Subcutaneous abdominal adipose tissue (tissue), 5 donors: ENCODE measurements at regions not wholly inside any gene's neighbourhood (a gene's known extent, or its start where the extent isn't known, plus 50 kb on each side); places are given as distances from the start of the nearest gene placed in this dataset.
"Not testable (repeated sequence)": the region's sequence is repeated elsewhere in the genome, so short reads cannot be mapped to it uniquely, and the experiment has no call there.

Experiments
- H3K27ac ChIP-seq: one replicate; pipeline ENCODE4 v1.7.0; 2013; ENCODE audit warnings: low read depth, mild to moderate bottlenecking, inconsistent platforms, low read length, moderate library complexity
- H3K27me3 ChIP-seq, 5 donors: one replicate each; pipeline ENCODE4 v1.7.0; 2013; ENCODE audit warnings: low read length in 5 of 5, inconsistent platforms in 1 of 5; ENCODE audit not compliant: control insufficient read depth in 5 of 5, insufficient read depth in 4 of 5
- H3K36me3 ChIP-seq, 5 donors: one replicate each; pipeline ENCODE4 v1.7.0; 2013; ENCODE audit warnings: low read length in 5 of 5; ENCODE audit not compliant: control insufficient read depth in 5 of 5, insufficient read depth in 5 of 5
- H3K4me1 ChIP-seq, 5 donors: one replicate each; pipeline ENCODE4 v1.7.0; 2013; ENCODE audit warnings: low read length in 5 of 5, mild to moderate bottlenecking in 3 of 5, moderate library complexity in 1 of 5; ENCODE audit not compliant: control insufficient read depth in 5 of 5, insufficient read depth in 5 of 5
- H3K4me3 ChIP-seq, 5 donors: one replicate each; pipeline ENCODE4 v1.7.0; 2013; ENCODE audit warnings: low read length in 5 of 5, low read depth in 1 of 5
- H3K9ac ChIP-seq, 5 donors: one replicate each; pipeline ENCODE4 v1.7.0; 2013; ENCODE audit warnings: low read length in 5 of 5, mild to moderate bottlenecking in 4 of 5, moderate library complexity in 3 of 5
- H3K9me3 ChIP-seq, 5 donors: one replicate each; pipeline ENCODE4 v1.7.0; 2013; ENCODE audit warnings: low read length in 5 of 5; ENCODE audit not compliant: control insufficient read depth in 5 of 5
- donor health status: healthy.
- donor health status: healthy.
- donor health status: healthy.
- donor health status: healthy.
- donor health status: healthy.

DNA sequence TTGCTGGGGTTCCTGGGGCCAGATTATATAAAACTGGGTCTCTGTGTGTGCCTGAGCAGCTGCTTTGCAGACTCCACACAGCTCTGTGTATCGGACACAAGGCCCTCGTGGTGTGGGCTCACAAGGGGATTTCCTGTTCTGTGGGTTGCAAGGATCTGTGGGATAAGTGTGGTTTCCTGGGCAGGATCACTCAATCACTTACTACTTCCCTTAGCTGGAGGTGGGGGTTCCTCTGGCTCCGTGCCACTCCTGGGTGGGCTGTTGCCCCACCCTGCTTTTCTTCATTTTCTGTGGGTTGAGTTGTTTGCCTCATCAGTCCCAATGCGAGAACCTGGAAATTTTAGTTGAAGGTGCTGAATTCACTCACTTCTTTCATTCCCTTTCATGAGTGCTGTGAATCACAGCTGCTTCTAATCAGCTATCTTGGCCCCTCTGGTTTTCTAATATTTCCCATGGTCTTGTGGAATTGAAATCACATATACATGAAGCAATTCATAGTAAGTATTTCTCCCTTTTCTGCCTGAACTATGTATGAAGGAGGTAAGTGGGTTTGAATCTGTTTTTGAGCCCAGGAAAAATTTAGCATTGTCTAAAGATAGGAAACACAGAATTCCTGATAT, 196.3 kb downstream of the DCDC2C start:
- no peak overlapping the region for H3K9ac ChIP-seq
- H3K4me1 ChIP-seq = no peaks in the 10 kb centered on the region
- H3K4me3 ChIP-seq = no peak overlapping the region
- no peaks in the 10 kb centered on the region for H3K9me3 ChIP-seq
- peaks cover 0 to 2% (median 0%) of the 10 kb centered on the region in 5 donors for H3K27me3 ChIP-seq
- no peaks in the 10 kb centered on the region for H3K36me3 ChIP-seq
- H3K27ac ChIP-seq = no peak overlapping the region

- H3K9me3 ChIP-seq = no peaks in the 10 kb centered on the region
- H3K4me3 ChIP-seq = no peak overlapping the region
- H3K4me1 ChIP-seq = no peaks in the 10 kb centered on the region
- peaks cover 0 to 2% (median 0%) of the 10 kb centered on the region in 5 donors for H3K27me3 ChIP-seq
- no peaks in the 10 kb centered on the region for H3K36me3 ChIP-seq
- H3K27ac ChIP-seq = no peak overlapping the region
- no peak overlapping the region for H3K9ac ChIP-seq
These were observed 198.8 kb downstream of the DCDC2C start for GRCh38 chr2:3902131-3902530.

GRCh38 chr2:3904061-3904460, 200.7 kb downstream of the DCDC2C start:
- H3K4me3 ChIP-seq = no peak overlapping the region
- H3K27ac ChIP-seq = no peak overlapping the region
- H3K9ac ChIP-seq = no peak overlapping the region
- H3K36me3 ChIP-seq = no peaks in the 10 kb centered on the region
- H3K9me3 ChIP-seq = peaks cover 0 to 6% (median 0%) of the 10 kb centered on the region in 5 donors
- H3K4me1 ChIP-seq = no peaks in the 10 kb centered on the region
- peaks cover 0 to 2% (median 0%) of the 10 kb centered on the region in 5 donors for H3K27me3 ChIP-seq

DNA sequence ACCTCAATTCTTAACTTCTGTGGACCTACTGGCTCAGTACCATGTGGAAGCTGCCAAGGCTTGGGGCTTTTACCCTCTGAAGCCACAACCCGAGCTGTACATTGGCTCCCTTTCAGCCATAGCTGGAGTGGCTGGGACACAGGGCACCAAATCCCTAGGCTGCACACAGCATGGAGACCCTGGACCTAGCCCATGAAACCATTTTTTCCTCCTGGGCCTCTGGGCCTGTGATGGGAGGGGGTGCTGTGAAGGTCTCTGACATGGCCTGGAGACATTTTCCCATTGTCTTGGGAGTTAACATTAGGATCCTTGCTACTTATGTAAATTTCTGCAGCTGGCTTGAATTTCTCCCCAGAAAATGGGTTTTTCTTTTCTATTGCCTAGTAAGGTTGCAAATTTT, 205.1 kb downstream of the DCDC2C start:
- H3K9ac ChIP-seq, H3K4me3 ChIP-seq, H3K27me3 ChIP-seq, H3K9me3 ChIP-seq, H3K27ac ChIP-seq, H3K4me1 ChIP-seq, H3K36me3 ChIP-seq: not testable (repeated sequence)

GRCh38 chr2:3911882-3912455, 208.6 kb downstream of the DCDC2C start:
- peaks cover 0 to 6% (median 3%) of the 10 kb centered on the region in 5 donors for H3K9me3 ChIP-seq
- no peak overlapping the region for H3K4me3 ChIP-seq
- no peak overlapping the region for H3K9ac ChIP-seq
- H3K27ac ChIP-seq = no peak overlapping the region
- H3K4me1 ChIP-seq = peaks cover 0 to 14% (median 0%) of the 10 kb centered on the region in 5 donors
- no peaks in the 10 kb centered on the region for H3K36me3 ChIP-seq
- H3K27me3 ChIP-seq = no peaks in the 10 kb centered on the region

GRCh38 chr2:3913166-3913565, 209.8 kb downstream of the DCDC2C start:
- H3K4me3 ChIP-seq = peak overlapping the region in 3 of 5 donors; percentile 15 to 36 (median 32)
- no peak overlapping the region for H3K27ac ChIP-seq

DNA sequence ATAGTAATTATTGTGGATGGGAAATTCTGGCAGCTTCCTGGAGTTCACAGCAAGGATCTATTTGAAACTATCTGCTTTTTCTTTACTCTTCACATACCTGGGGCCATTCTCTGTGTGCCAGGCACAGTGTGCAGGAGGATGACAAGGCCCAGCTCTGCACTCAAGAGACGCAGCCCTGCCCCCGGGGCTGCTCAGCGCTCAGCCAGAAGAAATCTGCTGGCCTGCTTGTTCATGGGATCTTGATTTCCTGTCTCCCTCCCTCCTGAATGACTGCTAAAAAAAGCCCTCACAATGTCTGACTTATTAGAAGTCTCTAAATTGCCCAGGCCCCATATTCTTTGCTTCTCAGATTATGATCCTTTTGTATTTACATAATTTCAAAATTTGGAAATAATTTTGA, 210.9 kb downstream of the DCDC2C start:
- Histone ChIP-seq H3K9me3 (peaks cover 0 to 5% (median 0%) of the 10 kb centered on the region in 5 donors), H3K27me3 (peaks cover 0 to 2% (median 0%) of the 10 kb centered on the region in 5 donors), H3K4me1 (peaks cover 0 to 14% (median 0%) of the 10 kb centered on the region in 5 donors), H3K4me3 (no peak overlapping the region), H3K27ac (no peak overlapping the region), H3K36me3 (no peaks in the 10 kb centered on the region), H3K9ac (no peak overlapping the region)

More at GRCh38 chr2:3913166-3913565, 209.8 kb downstream of the DCDC2C start:
- Histone ChIP-seq H3K4me1 (peaks cover 0 to 14% (median 0%) of the 10 kb centered on the region in 5 donors), H3K9ac (no peak overlapping the region), H3K9me3 (peaks cover 0 to 5% (median 3%) of the 10 kb centered on the region in 5 donors), H3K27me3 (peaks cover 0 to 2% (median 0%) of the 10 kb centered on the region in 5 donors), H3K36me3 (no peaks in the 10 kb centered on the region)

DNA sequence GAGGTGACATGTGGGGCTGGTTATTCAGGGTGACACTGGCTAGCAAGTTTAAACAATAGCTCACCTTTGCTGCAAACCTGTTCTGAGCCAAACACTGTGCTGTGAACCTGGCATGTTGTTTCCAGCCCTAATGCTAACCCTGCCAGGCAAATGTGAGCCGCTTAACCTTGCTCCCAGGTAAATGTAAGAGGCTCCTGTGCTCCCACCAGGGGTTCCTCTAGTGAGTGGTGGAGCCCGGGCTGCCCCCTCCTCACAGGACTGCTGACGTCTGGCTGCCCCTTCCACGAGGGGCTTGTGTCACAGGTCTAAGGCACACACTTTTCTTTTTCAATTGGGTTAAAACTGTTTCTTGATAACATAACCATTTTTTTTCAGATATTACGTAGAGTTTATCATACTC, 223.7 kb downstream of the DCDC2C start:
- H3K27me3 ChIP-seq = no peaks in the 10 kb centered on the region
- H3K4me1 ChIP-seq = no peaks in the 10 kb centered on the region
- H3K9ac ChIP-seq = no peak overlapping the region
- no peaks in the 10 kb centered on the region for H3K36me3 ChIP-seq
- no peak overlapping the region for H3K4me3 ChIP-seq
- H3K27ac ChIP-seq = no peak overlapping the region
- H3K9me3 ChIP-seq = no peaks in the 10 kb centered on the region

GRCh38 chr2:3929374-3929773, 226.0 kb downstream of the DCDC2C start:
- Histone ChIP-seq H3K27ac (no peak overlapping the region), H3K36me3 (no peaks in the 10 kb centered on the region), H3K4me3 (no peak overlapping the region), H3K9ac (no peak overlapping the region), H3K9me3 (peaks cover 0 to 3% (median 0%) of the 10 kb centered on the region in 5 donors), H3K4me1 (no peaks in the 10 kb centered on the region), H3K27me3 (no peaks in the 10 kb centered on the region)

- no peak overlapping the region for H3K9ac ChIP-seq
- H3K27ac ChIP-seq = no peak overlapping the region
- peaks cover 0 to 3% (median 0%) of the 10 kb centered on the region in 5 donors for H3K9me3 ChIP-seq
- no peaks in the 10 kb centered on the region for H3K27me3 ChIP-seq
- H3K4me3 ChIP-seq = no peak overlapping the region
- H3K36me3 ChIP-seq = no peaks in the 10 kb centered on the region
- no peaks in the 10 kb centered on the region for H3K4me1 ChIP-seq
These were observed 226.9 kb downstream of the DCDC2C start for GRCh38 chr2:3930246-3930645.
